ENCODE measurements at regions not wholly inside any gene's neighbourhood (a gene's known extent, or its start where the extent isn't known, plus 50 kb on each side); places are given as distances from the start of the nearest gene placed in this dataset.
"Not testable (repeated sequence)": the region's sequence is repeated elsewhere in the genome, so short reads cannot be mapped to it uniquely, and the experiment has no call there.

DNA sequence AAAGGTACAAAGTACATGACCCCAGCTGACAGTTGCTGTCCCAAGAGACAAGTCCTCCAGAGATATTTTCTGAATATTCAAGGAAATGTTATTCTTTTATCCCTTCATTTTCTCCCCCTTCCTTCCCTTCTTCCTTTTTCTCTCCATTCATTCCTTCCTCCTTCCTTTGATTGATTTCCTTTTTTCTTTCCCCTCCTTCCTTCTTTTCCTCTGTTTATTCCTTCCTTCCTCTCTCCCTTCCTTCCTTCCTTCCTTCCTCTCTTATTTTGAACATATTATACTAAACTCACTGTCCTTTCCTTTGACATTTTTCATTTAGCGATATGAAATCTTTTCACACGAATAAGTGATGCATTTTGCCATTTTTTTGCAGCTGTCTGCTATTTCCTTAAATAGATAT lies 73.2 kb upstream of the HDDC2 start:
- no peaks in the 10 kb centered on the region for H3K9me3 Mint-ChIP-seq
- H3K27me3 Mint-ChIP-seq (ENCODE audit: low read depth): peaks cover 4% of the 10 kb centered on the region

DNA sequence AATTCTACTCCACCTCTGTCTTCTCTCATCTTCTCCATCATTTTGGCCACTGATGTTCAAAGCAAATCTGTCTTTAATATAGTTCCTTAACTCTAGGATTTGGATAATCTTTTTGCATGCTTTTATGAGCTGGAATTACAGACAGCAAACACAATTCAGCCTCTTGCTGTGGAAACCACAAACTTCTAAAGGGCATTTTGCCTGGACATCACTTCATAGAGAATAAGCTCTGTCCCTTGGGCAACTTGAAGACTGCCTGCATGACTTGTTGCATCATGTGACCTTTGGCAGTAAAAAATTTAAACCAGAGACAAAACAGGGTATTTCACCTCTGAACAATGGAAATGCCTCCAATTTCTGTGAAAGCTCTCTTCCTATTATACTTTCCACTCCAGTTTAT lies 74.1 kb upstream of the HDDC2 start:
- Mint-ChIP-seq H3K27me3 (ENCODE audit: low read depth) (peaks cover 4% of the 10 kb centered on the region), H3K4me1 (no peaks in the 10 kb centered on the region), H3K9me3 (no peaks in the 10 kb centered on the region), H3K36me3 (ENCODE audit: low read depth) (no peaks in the 10 kb centered on the region), H3K4me3 (no peak overlapping the region), H3K27ac (no peak overlapping the region)
- TF ChIP-seq, protein P1, sequence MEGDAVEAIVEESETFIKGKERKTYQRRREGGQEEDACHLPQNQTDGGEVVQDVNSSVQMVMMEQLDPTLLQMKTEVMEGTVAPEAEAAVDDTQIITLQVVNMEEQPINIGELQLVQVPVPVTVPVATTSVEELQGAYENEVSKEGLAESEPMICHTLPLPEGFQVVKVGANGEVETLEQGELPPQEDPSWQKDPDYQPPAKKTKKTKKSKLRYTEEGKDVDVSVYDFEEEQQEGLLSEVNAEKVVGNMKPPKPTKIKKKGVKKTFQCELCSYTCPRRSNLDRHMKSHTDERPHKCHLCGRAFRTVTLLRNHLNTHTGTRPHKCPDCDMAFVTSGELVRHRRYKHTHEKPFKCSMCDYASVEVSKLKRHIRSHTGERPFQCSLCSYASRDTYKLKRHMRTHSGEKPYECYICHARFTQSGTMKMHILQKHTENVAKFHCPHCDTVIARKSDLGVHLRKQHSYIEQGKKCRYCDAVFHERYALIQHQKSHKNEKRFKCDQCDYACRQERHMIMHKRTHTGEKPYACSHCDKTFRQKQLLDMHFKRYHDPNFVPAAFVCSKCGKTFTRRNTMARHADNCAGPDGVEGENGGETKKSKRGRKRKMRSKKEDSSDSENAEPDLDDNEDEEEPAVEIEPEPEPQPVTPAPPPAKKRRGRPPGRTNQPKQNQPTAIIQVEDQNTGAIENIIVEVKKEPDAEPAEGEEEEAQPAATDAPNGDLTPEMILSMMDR (IDR thresholded peaks at IDR 0.05; ENCODE audit: unreplicated experiment in 3 of 3): no peak

More for the DNA sequence above, 73.2 kb upstream of the HDDC2 start:
- H3K4me3 Mint-ChIP-seq: no peak overlapping the region
- TF ChIP-seq, protein P1 (IDR thresholded peaks at IDR 0.05; ENCODE audit: unreplicated experiment in 3 of 3): no peak
- H3K36me3 Mint-ChIP-seq (ENCODE audit: low read depth): no peaks in the 10 kb centered on the region
- H3K27ac Mint-ChIP-seq: no peak overlapping the region
- H3K4me1 Mint-ChIP-seq: no peaks in the 10 kb centered on the region

DNA sequence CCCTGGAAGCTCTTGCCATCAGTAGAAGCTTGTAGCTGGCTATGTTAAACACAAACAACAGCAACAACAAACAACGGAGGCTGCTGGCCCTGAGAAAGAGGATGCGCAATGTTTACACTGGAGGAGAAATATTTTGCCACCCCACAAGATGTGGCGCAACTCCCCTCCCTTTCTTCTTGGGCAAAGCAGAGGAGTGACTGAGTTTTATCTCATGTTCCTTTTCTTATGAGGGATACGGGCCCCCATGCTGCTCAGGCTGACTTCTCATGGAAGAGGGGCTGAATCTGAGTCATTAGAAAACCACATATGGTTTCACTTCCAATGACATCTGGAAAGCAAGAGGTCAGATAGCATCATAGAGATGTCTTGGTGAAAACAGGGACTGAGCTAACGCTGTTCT lies 75.9 kb upstream of the HDDC2 start:
- H3K27me3 Mint-ChIP-seq (ENCODE audit: low read depth): peaks cover 4% of the 10 kb centered on the region
- TF ChIP-seq, protein P1 (IDR thresholded peaks at IDR 0.05; ENCODE audit: unreplicated experiment in 3 of 3): no peak
- H3K36me3 Mint-ChIP-seq (ENCODE audit: low read depth): no peaks in the 10 kb centered on the region
- H3K9me3 Mint-ChIP-seq: no peaks in the 10 kb centered on the region
- peak overlapping the region; percentile 10 to 66 (median 49) for H3K27ac Mint-ChIP-seq
- no peak overlapping the region for H3K4me3 Mint-ChIP-seq
- H3K4me1 Mint-ChIP-seq: no peaks in the 10 kb centered on the region

DNA sequence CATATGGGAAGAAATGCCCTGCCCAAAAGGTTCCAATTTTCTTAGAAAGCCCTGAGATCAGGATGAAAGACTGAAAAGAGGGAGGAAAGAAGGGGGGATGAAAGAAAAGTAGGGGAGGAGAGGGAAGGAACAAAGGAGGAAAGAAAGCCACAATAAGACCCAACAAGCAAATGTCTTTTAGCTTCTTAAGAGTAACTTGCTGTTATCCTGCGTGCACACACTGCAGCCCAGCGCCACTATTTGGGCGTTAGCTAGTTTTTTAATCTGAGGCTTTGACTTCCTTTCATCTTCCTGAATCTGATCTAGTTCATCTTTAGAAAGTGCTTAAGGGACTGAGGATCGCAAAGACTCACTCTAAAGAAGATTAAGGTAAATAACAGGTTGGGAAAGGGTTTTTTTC lies 77.4 kb upstream of the HDDC2 start:
- H3K9me3 Mint-ChIP-seq: no peaks in the 10 kb centered on the region
- no peaks in the 10 kb centered on the region for H3K36me3 Mint-ChIP-seq (ENCODE audit: low read depth)

DNA sequence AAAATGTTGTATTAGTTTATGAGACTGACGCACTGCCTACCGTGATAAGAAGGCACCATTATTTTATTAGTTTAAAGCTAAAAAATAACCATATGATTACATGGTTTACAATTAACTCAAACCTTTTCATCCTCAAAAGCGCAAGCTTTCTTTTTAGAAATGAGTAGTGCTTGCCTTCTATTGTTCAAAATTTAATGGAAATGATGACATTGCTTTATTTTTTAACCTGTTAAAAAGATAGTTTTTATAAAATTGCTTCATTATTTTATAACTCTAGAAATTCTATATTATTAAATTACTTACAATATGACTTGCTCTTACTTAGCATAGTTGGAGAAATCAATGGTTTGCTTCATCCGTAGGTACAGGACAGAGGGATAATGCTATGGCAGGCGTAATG lies 78.7 kb upstream of the HDDC2 start:
- no peaks in the 10 kb centered on the region for H3K4me1 Mint-ChIP-seq
- no peak overlapping the region for H3K27ac Mint-ChIP-seq
- no peaks in the 10 kb centered on the region for H3K36me3 Mint-ChIP-seq (ENCODE audit: low read depth)
- H3K27me3 Mint-ChIP-seq (ENCODE audit: low read depth): no peaks in the 10 kb centered on the region
- H3K4me3 Mint-ChIP-seq: no peak overlapping the region
- H3K9me3 Mint-ChIP-seq: no peaks in the 10 kb centered on the region
- TF ChIP-seq, protein P1 (IDR thresholded peaks at IDR 0.05; ENCODE audit: unreplicated experiment in 3 of 3): no peak

More for the DNA sequence above, 77.4 kb upstream of the HDDC2 start:
- no peak overlapping the region for H3K27ac Mint-ChIP-seq
- H3K4me3 Mint-ChIP-seq: no peak overlapping the region
- TF ChIP-seq, protein P1 (IDR thresholded peaks at IDR 0.05; ENCODE audit: unreplicated experiment in 3 of 3): no peak
- H3K27me3 Mint-ChIP-seq (ENCODE audit: low read depth): peaks cover 4% of the 10 kb centered on the region
- H3K4me1 Mint-ChIP-seq: no peaks in the 10 kb centered on the region

DNA sequence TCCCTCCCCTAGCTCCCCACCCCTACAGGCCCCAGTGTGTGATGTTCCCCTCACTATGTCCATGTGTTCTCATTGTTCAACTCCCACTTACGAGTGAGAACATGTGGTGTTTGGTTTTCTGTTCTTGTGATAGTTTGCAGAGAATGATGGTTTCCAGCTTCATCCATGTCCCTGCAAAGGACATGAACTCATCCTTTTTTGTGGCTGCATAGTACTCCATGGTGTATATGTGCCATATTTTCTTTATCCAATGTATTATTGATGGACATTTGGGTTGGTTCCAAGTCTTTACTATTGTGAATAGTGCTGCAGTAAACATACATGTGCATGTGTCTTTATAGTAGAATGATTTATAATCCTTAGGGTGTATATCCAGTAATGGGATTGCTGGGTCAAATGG lies 84.6 kb upstream of the HDDC2 start:
- H3K4me3 Mint-ChIP-seq, H3K4me1 Mint-ChIP-seq, H3K27ac Mint-ChIP-seq: not testable (repeated sequence)

More for the DNA sequence above, 84.6 kb upstream of the HDDC2 start:
- H3K27me3 Mint-ChIP-seq (ENCODE audit: low read depth); H3K9me3 Mint-ChIP-seq; H3K36me3 Mint-ChIP-seq (ENCODE audit: low read depth): not testable (repeated sequence)
